Keratinocyte (primary cell): ENCODE measurements at regions not wholly inside any gene's neighbourhood (a gene's known extent, or its start where the extent isn't known, plus 50 kb on each side); places are given as distances from the start of the nearest gene placed in this dataset.

Source experiments
- DNase-seq: peaks from one replicate; pipeline ENCODE4 v3.0.0-alpha.2; 2011; ENCODE audit warnings: low read depth, missing footprints, low spot score
- FAIRE-seq: peaks from 2 replicates; lab custom pipeline; 2011; peaks lifted over from hg19 to GRCh38; lab: Jason Lieb, UNC
- H2AFZ ChIP-seq: 2 replicates; pipeline ENCODE4 v1.6.0; 2012; ENCODE audit warnings: low read length, control low read depth, inconsistent platforms; ENCODE audit not compliant: control insufficient read depth
- H3K27ac ChIP-seq: 2 replicates; pipeline ENCODE4 v1.5.1; 2011; ENCODE audit warnings: low read length; ENCODE audit not compliant: control insufficient read depth, insufficient read depth
- H3K27me3 ChIP-seq: 3 replicates; pipeline ENCODE4 v1.6.0; 2011; ENCODE audit warnings: low read length; ENCODE audit not compliant: control insufficient read depth, insufficient read depth; ENCODE audit errors: extremely low read depth
- H3K36me3 ChIP-seq, 2 experiments: 2 replicates in 1 of 2; 3 replicates in 1 of 2; pipeline ENCODE4 v1.5.1; 2011; ENCODE audit warnings: low read length in 2 of 2, mild to moderate bottlenecking in 1 of 2; ENCODE audit not compliant: control insufficient read depth in 2 of 2, insufficient read depth in 2 of 2; ENCODE audit errors: extremely low read depth in 1 of 2
- H3K4me1 ChIP-seq: 3 replicates; pipeline ENCODE4 v1.5.1; 2011; ENCODE audit warnings: low read length; ENCODE audit not compliant: control insufficient read depth, insufficient read depth; ENCODE audit errors: extremely low read depth
- H3K4me2 ChIP-seq: 3 replicates; pipeline ENCODE4 v1.6.0; 2011; ENCODE audit warnings: low read depth, low read length; ENCODE audit not compliant: control insufficient read depth, insufficient read depth; ENCODE audit errors: extremely low read depth
- H3K4me3 ChIP-seq, 3 experiments: fragments of 200-600 bp in 1 of 3; sonication (generic) in 1 of 3; 2 replicates in 2 of 3; 3 replicates in 1 of 3; pipeline ENCODE4 v1.5.1; 2011 to 2016; ENCODE audit warnings: low read length in 3 of 3, mild to moderate bottlenecking in 3 of 3, control low read depth in 2 of 3, inconsistent platforms in 1 of 3, low read depth in 1 of 3, mixed read lengths in 1 of 3, mixed run types in 1 of 3, moderate library complexity in 1 of 3; ENCODE audit not compliant: control insufficient read depth in 2 of 3, insufficient read depth in 2 of 3; ENCODE audit errors: extremely low read depth in 1 of 3
- H3K79me2 ChIP-seq: 2 replicates; pipeline ENCODE4 v1.6.0; 2012; ENCODE audit warnings: low read length; ENCODE audit not compliant: control insufficient read depth, insufficient read depth
- H3K9ac ChIP-seq: 3 replicates; pipeline ENCODE4 v1.6.0; 2011; ENCODE audit warnings: low read length; ENCODE audit not compliant: control insufficient read depth, insufficient read depth; ENCODE audit errors: extremely low read depth
- H3K9me1 ChIP-seq: 3 replicates; pipeline ENCODE4 v1.6.0; 2011; ENCODE audit warnings: low read length; ENCODE audit not compliant: control insufficient read depth, insufficient read depth; ENCODE audit errors: extremely low read depth
- H3K9me3 ChIP-seq: 2 replicates; pipeline ENCODE4 v1.5.1; 2012; ENCODE audit warnings: low read depth, low read length; ENCODE audit not compliant: control insufficient read depth
- H4K20me1 ChIP-seq: 3 replicates; pipeline ENCODE4 v1.6.0; 2011; ENCODE audit warnings: low read length; ENCODE audit not compliant: control insufficient read depth, insufficient read depth; ENCODE audit errors: extremely low read depth
- CTCF ChIP-seq, 3 experiments: IDR thresholded peaks in 1 of 3; conservative IDR thresholded peaks in 1 of 3; optimal IDR thresholded peaks in 1 of 3; 2 replicates in 2 of 3; 3 replicates in 1 of 3; pipeline versions ENCODE3 to v1.5.1; 2011; ENCODE audit warnings: low read length in 3 of 3, mild to moderate bottlenecking in 3 of 3, moderate library complexity in 2 of 3, control low read depth in 1 of 3, inconsistent platforms in 1 of 3; ENCODE audit not compliant: insufficient read depth in 2 of 3; ENCODE audit errors: extremely low read depth in 1 of 3
- EZH2 ChIP-seq: IDR thresholded peaks from one replicate; pipeline ENCODE4 v1.6.1; 2012; ENCODE audit warnings: inconsistent platforms, mild to moderate bottlenecking, low read length, moderate library complexity
- dilution Hi-C: fragments of 300-500 bp; cut with MboI; formaldehyde crosslinking; loops from one replicate; pipeline ENCODE4 v1.7.0; 2020; ENCODE audit warnings: low sequenced_read_pairs; ENCODE audit not compliant: extremely low pct_ligation_motif_present

- Histone ChIP-seq H3K79me2 (no peaks in the 10 kb centered on the region), H3K4me3 (no peak overlapping the region), H3K4me2 (peak overlapping the region; percentile 12), H3K9me3 (no peaks in the 10 kb centered on the region), H3K36me3 (no peaks in the 10 kb centered on the region), H4K20me1 (no peaks in the 10 kb centered on the region), H2AFZ (peak overlapping the region; percentile 80), H3K4me1 (peaks cover 15% of the 10 kb centered on the region), H3K9ac (no peak overlapping the region), H3K27me3 (no peaks in the 10 kb centered on the region), H3K27ac (peak overlapping the region; percentile 22), H3K9me1 (no peaks in the 10 kb centered on the region)
- TF ChIP-seq CTCF (optimal IDR thresholded peaks at IDR 0.05 in 1 of 3, IDR thresholded peaks at IDR 0.05 in 1 of 3, conservative IDR thresholded peaks at IDR 0.05 in 1 of 3; ENCODE audit: extremely low read depth in 1 of 3, insufficient read depth in 2 of 3, low read length in 3 of 3) (no peak), EZH2 (no peak)
- FAIRE-seq (peak; percentile 91), DNase-seq (peak; percentile 50)
- dilution Hi-C loops, result no loop called here
Measured at GRCh38 chr9:12874395-12874794, 99.6 kb downstream of the LURAP1L start.

GRCh38 chr9:12875191-12875590, 100.4 kb downstream of the LURAP1L start:
- H3K79me2 ChIP-seq, result no peaks in the 10 kb centered on the region
- H3K27me3 ChIP-seq, result no peaks in the 10 kb centered on the region
- no peak overlapping the region for H3K4me3 ChIP-seq
- TF ChIP-seq CTCF (optimal IDR thresholded peaks at IDR 0.05 in 1 of 3, IDR thresholded peaks at IDR 0.05 in 1 of 3, conservative IDR thresholded peaks at IDR 0.05 in 1 of 3; ENCODE audit: extremely low read depth in 1 of 3, insufficient read depth in 2 of 3, low read length in 3 of 3) (no peak), EZH2 (no peak)
- peak overlapping the region; percentile 80 for H2AFZ ChIP-seq
- H3K4me1 ChIP-seq, result peaks cover 15% of the 10 kb centered on the region
- peak; percentile 32 for DNase-seq
- peak overlapping the region; percentile 22 for H3K27ac ChIP-seq
- H3K9ac ChIP-seq, result no peak overlapping the region
- H3K36me3 ChIP-seq, result no peaks in the 10 kb centered on the region
- H3K4me2 ChIP-seq, result peak overlapping the region; percentile 12
- H3K9me1 ChIP-seq, result no peaks in the 10 kb centered on the region
- H4K20me1 ChIP-seq, result no peaks in the 10 kb centered on the region
- dilution Hi-C loops, result no loop called here
- FAIRE-seq, result no peak
- no peaks in the 10 kb centered on the region for H3K9me3 ChIP-seq
